Trophoblast cell (in vitro differentiated cells and primary cell): ENCODE measurements at regions not wholly inside any gene's neighbourhood (a gene's known extent, or its start where the extent isn't known, plus 50 kb on each side); places are given as distances from the start of the nearest gene placed in this dataset.
A peak's percentile ranks its signal among the peaks of the same experiment; 100 is the strongest.

Source experiments
- DNase-seq, 2 donors: peaks; one replicate each; pipeline ENCODE4 v3.0.0-alpha.2; 2016
- H2AFZ ChIP-seq: 2 replicates; pipeline ENCODE4 v1.6.1; 2013; ENCODE audit warnings: low read length, moderate library complexity, mild to moderate bottlenecking; ENCODE audit not compliant: insufficient read depth, poor library complexity
- H2AK5ac ChIP-seq: 2 replicates; pipeline ENCODE4 v1.6.1; 2013; ENCODE audit warnings: mild to moderate bottlenecking, low read length
- H2BK120ac ChIP-seq: 2 replicates; pipeline ENCODE4 v1.6.1; 2013; ENCODE audit warnings: low read length, mild to moderate bottlenecking, moderate library complexity; ENCODE audit not compliant: insufficient read depth, poor library complexity
- H2BK12ac ChIP-seq: 2 replicates; pipeline ENCODE4 v1.6.1; 2013; ENCODE audit warnings: mild to moderate bottlenecking, low read length, moderate library complexity
- H2BK5ac ChIP-seq: 2 replicates; pipeline ENCODE4 v1.6.1; 2013; ENCODE audit warnings: low read length, low read depth, moderate library complexity, mild to moderate bottlenecking; ENCODE audit not compliant: poor library complexity
- H3K14ac ChIP-seq: 2 replicates; pipeline ENCODE4 v1.6.1; 2013; ENCODE audit warnings: mild to moderate bottlenecking, low read length
- H3K18ac ChIP-seq: 2 replicates; pipeline ENCODE4 v1.6.1; 2013; ENCODE audit warnings: mild to moderate bottlenecking, low read length
- H3K23ac ChIP-seq: 2 replicates; pipeline ENCODE4 v1.6.1; 2013; ENCODE audit warnings: low read length
- H3K27ac ChIP-seq: 2 replicates; pipeline ENCODE4 v1.5.1; 2013; ENCODE audit warnings: low read depth, mild to moderate bottlenecking, inconsistent platforms, low read length, moderate library complexity
- H3K27me3 ChIP-seq: 2 replicates; pipeline ENCODE4 v1.6.1; 2013; ENCODE audit warnings: inconsistent platforms, mild to moderate bottlenecking, low read length, moderate library complexity; ENCODE audit not compliant: insufficient read depth
- H3K36me3 ChIP-seq, 2 experiments: 1 replicate in 1 of 2; 2 replicates in 1 of 2; pipeline ENCODE4 v1.6.1; 2013; ENCODE audit warnings: low read length in 2 of 2, mild to moderate bottlenecking in 2 of 2, moderate library complexity in 1 of 2; ENCODE audit not compliant: insufficient read depth in 2 of 2, control insufficient read depth in 1 of 2
- H3K4ac ChIP-seq: 2 replicates; pipeline ENCODE4 v1.6.1; 2013; ENCODE audit warnings: low read depth, mild to moderate bottlenecking, low read length, moderate library complexity
- H3K4me1 ChIP-seq, 2 experiments: 1 replicate in 1 of 2; 2 replicates in 1 of 2; pipeline ENCODE4 v1.6.1; 2013; ENCODE audit warnings: low read length in 2 of 2, mild to moderate bottlenecking in 2 of 2, moderate library complexity in 1 of 2; ENCODE audit not compliant: insufficient read depth in 2 of 2, control insufficient read depth in 1 of 2
- H3K4me2 ChIP-seq: 2 replicates; pipeline ENCODE4 v1.6.1; 2013; ENCODE audit warnings: inconsistent platforms, mild to moderate bottlenecking, low read length, moderate library complexity
- H3K4me3 ChIP-seq: 2 replicates; pipeline ENCODE4 v1.5.1; 2013; ENCODE audit warnings: mild to moderate bottlenecking, low read depth, low read length, inconsistent platforms
- H3K79me1 ChIP-seq: one replicate; pipeline ENCODE4 v1.6.1; 2013; ENCODE audit warnings: low read length
- H3K79me2 ChIP-seq: 2 replicates; pipeline ENCODE4 v1.6.1; 2013; ENCODE audit warnings: low read length, mild to moderate bottlenecking; ENCODE audit not compliant: control insufficient read depth, insufficient read depth, poor library complexity
- H3K9ac ChIP-seq: 2 replicates; pipeline ENCODE4 v1.6.1; 2013; ENCODE audit warnings: mild to moderate bottlenecking, low read length
- H3K9me3 ChIP-seq: 2 replicates; pipeline ENCODE4 v1.6.1; 2013; ENCODE audit warnings: low read depth, mild to moderate bottlenecking, control low read depth, inconsistent platforms, low read length; ENCODE audit not compliant: insufficient read depth
- H4K12ac ChIP-seq: 2 replicates; pipeline ENCODE4 v1.6.1; 2013; ENCODE audit warnings: low read depth, mild to moderate bottlenecking, low read length, moderate library complexity
- H4K8ac ChIP-seq: 2 replicates; pipeline ENCODE4 v1.6.1; 2013; ENCODE audit warnings: low read depth, mild to moderate bottlenecking, low read length, moderate library complexity
- H4K91ac ChIP-seq: one replicate; pipeline ENCODE4 v1.6.1; 2013; ENCODE audit warnings: low read depth, mild to moderate bottlenecking, low read length, moderate library complexity
- WGBS: extraction: QIAGEN DNeasy Blood & Tissue Kit; methylation state at CpG from one replicate; pipeline ENCODE4 v1.1.7; 2013; ENCODE audit warnings: missing lambda C conversion rate; ENCODE audit not compliant: insufficient read length, insufficient coverage; ENCODE audit errors: extremely low coverage; 5-methylcytosine and 5-hydroxymethylcytosine counted together

GRCh38 chr5:9932770-9933169, 302.6 kb upstream of the TAS2R1 start:
- Histone ChIP-seq H3K27ac (no peak overlapping the region), H3K4me1 (peaks cover 3 to 10% of the 10 kb centered on the region in 2 experiments), H4K91ac (no peak overlapping the region), H3K9ac (no peak overlapping the region), H3K79me1 (peaks cover 2% of the 10 kb centered on the region), H2BK5ac (no peak overlapping the region), H3K9me3 (no peaks in the 10 kb centered on the region), H2AFZ (no peak overlapping the region), H3K79me2 (no peaks in the 10 kb centered on the region), H4K8ac (no peak overlapping the region), H2BK12ac (no peak overlapping the region), H3K27me3 (no peaks in the 10 kb centered on the region), H3K4me2 (no peak overlapping the region), H3K18ac (no peak overlapping the region), H3K36me3 (no peaks in the 10 kb centered on the region), H4K12ac (no peak overlapping the region), H2AK5ac (no peak overlapping the region), H3K4me3 (no peak overlapping the region), H3K4ac (no peak overlapping the region), H3K23ac (no peak overlapping the region), H3K14ac (no peak overlapping the region), H2BK120ac (no peak overlapping the region)
- peak; percentile 87 to 90 for DNase-seq

GRCh38 chr5:9930156-9930555, 300.0 kb upstream of the TAS2R1 start:
- Histone ChIP-seq H3K18ac (no peak overlapping the region), H3K27ac (no peak overlapping the region), H3K4ac (no peak overlapping the region), H3K79me2 (no peaks in the 10 kb centered on the region), H4K8ac (no peak overlapping the region), H3K14ac (no peak overlapping the region), H3K9me3 (no peaks in the 10 kb centered on the region), H2BK12ac (no peak overlapping the region), H3K36me3 (no peaks in the 10 kb centered on the region), H2AK5ac (no peak overlapping the region), H3K79me1 (peaks cover 4% of the 10 kb centered on the region), H2BK120ac (no peak overlapping the region), H4K12ac (no peak overlapping the region), H3K4me1 (peaks cover 8 to 16% of the 10 kb centered on the region in 2 experiments), H3K27me3 (no peaks in the 10 kb centered on the region), H3K4me3 (no peak overlapping the region), H3K4me2 (no peak overlapping the region), H4K91ac (peak overlapping the region; percentile 3), H3K9ac (no peak overlapping the region), H2AFZ (no peak overlapping the region), H2BK5ac (no peak overlapping the region), H3K23ac (no peak overlapping the region)
- WGBS: no CpG with 5 or more reads among the region's 10 CpGs
- no peak for DNase-seq

- Histone ChIP-seq H3K36me3 (no peaks in the 10 kb centered on the region), H3K79me2 (no peaks in the 10 kb centered on the region), H4K12ac (no peak overlapping the region), H3K27ac (no peak overlapping the region), H2BK120ac (no peak overlapping the region), H3K4ac (no peak overlapping the region), H3K27me3 (no peaks in the 10 kb centered on the region), H3K14ac (peak overlapping the region; percentile 79), H3K79me1 (peaks cover 9% of the 10 kb centered on the region), H4K8ac (no peak overlapping the region), H3K23ac (no peak overlapping the region), H2BK12ac (peak overlapping the region; percentile 85), H4K91ac (peak overlapping the region; percentile 65), H3K4me1 (peaks cover 12 to 20% of the 10 kb centered on the region in 2 experiments), H2BK5ac (no peak overlapping the region), H3K18ac (peak overlapping the region; percentile 49), H2AK5ac (peak overlapping the region; percentile 34), H3K4me2 (no peak overlapping the region), H2AFZ (no peak overlapping the region), H3K9me3 (no peaks in the 10 kb centered on the region), H3K4me3 (no peak overlapping the region), H3K9ac (no peak overlapping the region)
- no peak for DNase-seq
- no CpG with 5 or more reads among the region's 6 CpGs for WGBS
These were observed 298.2 kb upstream of the TAS2R1 start for GRCh38 chr5:9928326-9928725.

GRCh38 chr5:9927521-9927997, 297.4 kb upstream of the TAS2R1 start:
- no peaks in the 10 kb centered on the region for H3K79me2 ChIP-seq
- peak overlapping the region; percentile 67 for H2BK12ac ChIP-seq
- peaks cover 12 to 17% of the 10 kb centered on the region in 2 experiments for H3K4me1 ChIP-seq
- H3K18ac ChIP-seq: no peak overlapping the region
- H2BK5ac ChIP-seq: no peak overlapping the region
- H3K27ac ChIP-seq: peak overlapping the region; percentile 81
- no CpG with 5 or more reads among the region's 4 CpGs for WGBS
- H3K4ac ChIP-seq: no peak overlapping the region
- H3K36me3 ChIP-seq: no peaks in the 10 kb centered on the region
- no peak overlapping the region for H2AFZ ChIP-seq
- no peaks in the 10 kb centered on the region for H3K27me3 ChIP-seq
- no peak overlapping the region for H2BK120ac ChIP-seq
- H3K4me3 ChIP-seq: no peak overlapping the region
- H4K8ac ChIP-seq: no peak overlapping the region
- peak overlapping the region; percentile 51 for H4K91ac ChIP-seq
- peaks cover 9% of the 10 kb centered on the region for H3K79me1 ChIP-seq
- no peak overlapping the region for H4K12ac ChIP-seq
- no peak overlapping the region for H2AK5ac ChIP-seq
- H3K9ac ChIP-seq: no peak overlapping the region
- peak; percentile 26 to 69 for DNase-seq
- H3K9me3 ChIP-seq: no peaks in the 10 kb centered on the region
- H3K23ac ChIP-seq: no peak overlapping the region
- H3K14ac ChIP-seq: no peak overlapping the region
- peak overlapping the region; percentile 1 for H3K4me2 ChIP-seq
